ENCODE measurements at regions not wholly inside any gene's neighbourhood (a gene's known extent, or its start where the extent isn't known, plus 50 kb on each side); places are given as distances from the start of the nearest gene placed in this dataset.

- no peaks in the 10 kb centered on the region for H3K4me1 ChIP-seq (ENCODE audit: insufficient read depth, low read length, poor library complexity, severe bottlenecking)
- intact Hi-C loops (cut with micrococcal nuclease; ENCODE audit: unreplicated experiment), result no loop called here
- H3K9me3 ChIP-seq (ENCODE audit: low read depth, low read length, poor library complexity, severe bottlenecking), result no peaks in the 10 kb centered on the region
- H3K36me3 ChIP-seq (ENCODE audit: insufficient read depth, low read length, poor library complexity, severe bottlenecking), result no peaks in the 10 kb centered on the region
- TF ChIP-seq CTCF (conservative IDR thresholded peaks at IDR 0.05; ENCODE audit: low read depth, low read length) (no peak), EZH2 (IDR thresholded peaks at IDR 0.05; ENCODE audit: borderline replicate concordance, low read depth, low read length, poor library complexity, severe bottlenecking) (no peak)
- no peaks in the 10 kb centered on the region for H3K27me3 ChIP-seq (replicated peaks; ENCODE audit: insufficient read depth, low read depth, low read length, poor library complexity)
- DNase-seq (ENCODE audit: low spot score), result no peak
- ChIA-PET CTCF (no interaction called here), POLR2A (ENCODE audit: low non-redundant PET) (no interaction called here)
- no TSS peak for BruUV-seq (replicated peaks)
- no peak overlapping the region for H3K27ac ChIP-seq (ENCODE audit: low read depth, low read length, poor library complexity, severe bottlenecking)
- no peak overlapping the region for H3K4me3 ChIP-seq (ENCODE audit: low read depth, low read length, poor library complexity, severe bottlenecking)
These were observed 243.3 kb upstream of the JUN start for GRCh38 chr1:59027177-59027576.

GRCh38 chr1:59028048-59028447 is 244.2 kb upstream of the JUN start:
- Histone ChIP-seq H3K4me1 (ENCODE audit: insufficient read depth, low read length, poor library complexity, severe bottlenecking) (no peaks in the 10 kb centered on the region), H3K9me3 (ENCODE audit: low read depth, low read length, poor library complexity, severe bottlenecking) (no peaks in the 10 kb centered on the region), H3K4me3 (ENCODE audit: low read depth, low read length, poor library complexity, severe bottlenecking) (no peak overlapping the region), H3K27ac (ENCODE audit: low read depth, low read length, poor library complexity, severe bottlenecking) (no peak overlapping the region), H3K27me3 (replicated peaks; ENCODE audit: insufficient read depth, low read depth, low read length, poor library complexity) (no peaks in the 10 kb centered on the region), H3K36me3 (ENCODE audit: insufficient read depth, low read length, poor library complexity, severe bottlenecking) (no peaks in the 10 kb centered on the region)
- ChIA-PET CTCF (no interaction called here), POLR2A (ENCODE audit: low non-redundant PET) (no interaction called here)
- BruUV-seq (replicated peaks), result no TSS peak
- no peak for DNase-seq (ENCODE audit: low spot score)
- intact Hi-C loops (cut with micrococcal nuclease; ENCODE audit: unreplicated experiment), result no loop called here
- no peak for TF ChIP-seq EZH2 (IDR thresholded peaks at IDR 0.05; ENCODE audit: borderline replicate concordance, low read depth, low read length, poor library complexity, severe bottlenecking)
- no peak for TF ChIP-seq CTCF (conservative IDR thresholded peaks at IDR 0.05; ENCODE audit: low read depth, low read length)

GRCh38 chr1:59029411-59030167 is 245.7 kb upstream of the JUN start:
- POLR2A ChIA-PET (ENCODE audit: low non-redundant PET), result no interaction called here
- no peaks in the 10 kb centered on the region for H3K27me3 ChIP-seq (replicated peaks; ENCODE audit: insufficient read depth, low read depth, low read length, poor library complexity)
- H3K4me1 ChIP-seq (ENCODE audit: insufficient read depth, low read length, poor library complexity, severe bottlenecking), result no peaks in the 10 kb centered on the region
- H3K27ac ChIP-seq (ENCODE audit: low read depth, low read length, poor library complexity, severe bottlenecking), result no peak overlapping the region
- CTCF ChIA-PET, result no interaction called here
- no TSS peak for BruUV-seq (replicated peaks)
- H3K36me3 ChIP-seq (ENCODE audit: insufficient read depth, low read length, poor library complexity, severe bottlenecking), result no peaks in the 10 kb centered on the region
- intact Hi-C loops (cut with micrococcal nuclease; ENCODE audit: unreplicated experiment), result no loop called here
- no peak overlapping the region for H3K4me3 ChIP-seq (ENCODE audit: low read depth, low read length, poor library complexity, severe bottlenecking)
- H3K9me3 ChIP-seq (ENCODE audit: low read depth, low read length, poor library complexity, severe bottlenecking), result no peaks in the 10 kb centered on the region
- DNase-seq (ENCODE audit: low spot score), result no peak
- TF ChIP-seq EZH2 (IDR thresholded peaks at IDR 0.05; ENCODE audit: borderline replicate concordance, low read depth, low read length, poor library complexity, severe bottlenecking), result no peak
- no peak for TF ChIP-seq CTCF (conservative IDR thresholded peaks at IDR 0.05; ENCODE audit: low read depth, low read length)

Measured in A673 (cell line).